ENCODE measurements at regions not wholly inside any gene's neighbourhood (a gene's known extent, or its start where the extent isn't known, plus 50 kb on each side); places are given as distances from the start of the nearest gene placed in this dataset.

- DNase-seq (ENCODE audit: low read depth, low spot score) (no peak), FAIRE-seq (no peak)
- no peaks in the 10 kb centered on the region for H3K79me2 ChIP-seq (ENCODE audit: control insufficient read depth, insufficient read depth, low read length)
- H4K20me1 ChIP-seq (ENCODE audit: control insufficient read depth, extremely low read depth, insufficient read depth, low read length) = no peaks in the 10 kb centered on the region
- no peaks in the 10 kb centered on the region for H3K4me1 ChIP-seq (ENCODE audit: control insufficient read depth, extremely low read depth, insufficient read depth, low read length)
- H3K9me1 ChIP-seq (ENCODE audit: control insufficient read depth, extremely low read depth, insufficient read depth, low read length) = no peaks in the 10 kb centered on the region
- dilution Hi-C loops (cut with MboI; ENCODE audit: extremely low pct_ligation_motif_present, low sequenced_read_pairs) = no loop called here
- no peak overlapping the region for H3K4me3 ChIP-seq (ENCODE audit: control insufficient read depth in 2 of 3, extremely low read depth in 1 of 3, insufficient read depth in 2 of 3, low read depth in 1 of 3, low read length in 3 of 3)
- H3K4me2 ChIP-seq (ENCODE audit: control insufficient read depth, extremely low read depth, insufficient read depth, low read depth, low read length) = no peak overlapping the region
- H2AFZ ChIP-seq (ENCODE audit: control insufficient read depth, low read length) = no peak overlapping the region
- no peak overlapping the region for H3K27ac ChIP-seq (ENCODE audit: control insufficient read depth, insufficient read depth, low read length)
- no peak overlapping the region for H3K9ac ChIP-seq (ENCODE audit: control insufficient read depth, extremely low read depth, insufficient read depth, low read length)
- H3K9me3 ChIP-seq (ENCODE audit: control insufficient read depth, low read depth, low read length) = no peaks in the 10 kb centered on the region
- H3K36me3 ChIP-seq (ENCODE audit: control insufficient read depth in 2 of 2, extremely low read depth in 1 of 2, insufficient read depth in 2 of 2, low read length in 2 of 2) = no peaks in the 10 kb centered on the region
- H3K27me3 ChIP-seq (ENCODE audit: control insufficient read depth, extremely low read depth, insufficient read depth, low read length) = no peaks in the 10 kb centered on the region
- TF ChIP-seq EZH2 (IDR thresholded peaks at IDR 0.05; ENCODE audit: low read length) = no peak
- TF ChIP-seq, protein P1, sequence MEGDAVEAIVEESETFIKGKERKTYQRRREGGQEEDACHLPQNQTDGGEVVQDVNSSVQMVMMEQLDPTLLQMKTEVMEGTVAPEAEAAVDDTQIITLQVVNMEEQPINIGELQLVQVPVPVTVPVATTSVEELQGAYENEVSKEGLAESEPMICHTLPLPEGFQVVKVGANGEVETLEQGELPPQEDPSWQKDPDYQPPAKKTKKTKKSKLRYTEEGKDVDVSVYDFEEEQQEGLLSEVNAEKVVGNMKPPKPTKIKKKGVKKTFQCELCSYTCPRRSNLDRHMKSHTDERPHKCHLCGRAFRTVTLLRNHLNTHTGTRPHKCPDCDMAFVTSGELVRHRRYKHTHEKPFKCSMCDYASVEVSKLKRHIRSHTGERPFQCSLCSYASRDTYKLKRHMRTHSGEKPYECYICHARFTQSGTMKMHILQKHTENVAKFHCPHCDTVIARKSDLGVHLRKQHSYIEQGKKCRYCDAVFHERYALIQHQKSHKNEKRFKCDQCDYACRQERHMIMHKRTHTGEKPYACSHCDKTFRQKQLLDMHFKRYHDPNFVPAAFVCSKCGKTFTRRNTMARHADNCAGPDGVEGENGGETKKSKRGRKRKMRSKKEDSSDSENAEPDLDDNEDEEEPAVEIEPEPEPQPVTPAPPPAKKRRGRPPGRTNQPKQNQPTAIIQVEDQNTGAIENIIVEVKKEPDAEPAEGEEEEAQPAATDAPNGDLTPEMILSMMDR (optimal IDR thresholded peaks at IDR 0.05 in 1 of 3, IDR thresholded peaks at IDR 0.05 in 1 of 3, conservative IDR thresholded peaks at IDR 0.05 in 1 of 3; ENCODE audit: extremely low read depth in 1 of 3, insufficient read depth in 2 of 3, low read length in 3 of 3) = no peak
Observed at GRCh38 chr5:122541388-122541787, 229.4 kb downstream of the SNCAIP start.

- Histone ChIP-seq H3K4me1 (ENCODE audit: control insufficient read depth, extremely low read depth, insufficient read depth, low read length) (no peaks in the 10 kb centered on the region), H3K27me3 (ENCODE audit: control insufficient read depth, extremely low read depth, insufficient read depth, low read length) (no peaks in the 10 kb centered on the region), H3K9me1 (ENCODE audit: control insufficient read depth, extremely low read depth, insufficient read depth, low read length) (no peaks in the 10 kb centered on the region), H3K9me3 (ENCODE audit: control insufficient read depth, low read depth, low read length) (no peaks in the 10 kb centered on the region), H3K4me3 (ENCODE audit: control insufficient read depth in 2 of 3, extremely low read depth in 1 of 3, insufficient read depth in 2 of 3, low read depth in 1 of 3, low read length in 3 of 3) (no peak overlapping the region), H3K79me2 (ENCODE audit: control insufficient read depth, insufficient read depth, low read length) (no peaks in the 10 kb centered on the region), H3K36me3 (ENCODE audit: control insufficient read depth in 2 of 2, extremely low read depth in 1 of 2, insufficient read depth in 2 of 2, low read length in 2 of 2) (no peaks in the 10 kb centered on the region), H3K4me2 (ENCODE audit: control insufficient read depth, extremely low read depth, insufficient read depth, low read depth, low read length) (no peak overlapping the region), H2AFZ (ENCODE audit: control insufficient read depth, low read length) (no peak overlapping the region), H3K27ac (ENCODE audit: control insufficient read depth, insufficient read depth, low read length) (no peak overlapping the region), H4K20me1 (ENCODE audit: control insufficient read depth, extremely low read depth, insufficient read depth, low read length) (no peaks in the 10 kb centered on the region), H3K9ac (ENCODE audit: control insufficient read depth, extremely low read depth, insufficient read depth, low read length) (no peak overlapping the region)
- TF ChIP-seq, protein P1 (optimal IDR thresholded peaks at IDR 0.05 in 1 of 3, IDR thresholded peaks at IDR 0.05 in 1 of 3, conservative IDR thresholded peaks at IDR 0.05 in 1 of 3; ENCODE audit: extremely low read depth in 1 of 3, insufficient read depth in 2 of 3, low read length in 3 of 3) = no peak
- TF ChIP-seq EZH2 (IDR thresholded peaks at IDR 0.05; ENCODE audit: low read length) = no peak
- DNase-seq (ENCODE audit: low read depth, low spot score) (no peak), FAIRE-seq (no peak)
- dilution Hi-C loops (cut with MboI; ENCODE audit: extremely low pct_ligation_motif_present, low sequenced_read_pairs) = no loop called here
Observed at GRCh38 chr5:122545986-122546385, 228.9 kb upstream of the SNX2 start.
